Mesodermal cell (in vitro differentiated cells): ENCODE measurements at regions not wholly inside any gene's neighbourhood (a gene's known extent, or its start where the extent isn't known, plus 50 kb on each side); places are given as distances from the start of the nearest gene placed in this dataset.

Experiments used
- H3K27ac ChIP-seq: 2 replicates; pipeline ENCODE4 v1.7.0; 2013; ENCODE audit warnings: mild to moderate bottlenecking, low read depth, low read length, moderate library complexity; ENCODE audit not compliant: severe bottlenecking
- H3K36me3 ChIP-seq: 2 replicates; pipeline ENCODE4 v1.7.1; 2013; ENCODE audit warnings: mild to moderate bottlenecking, low read length, moderate library complexity; ENCODE audit not compliant: control insufficient read depth, insufficient read depth
- H3K4me1 ChIP-seq: one replicate; pipeline ENCODE4 v1.7.1; 2013; ENCODE audit warnings: mild to moderate bottlenecking, low read length; ENCODE audit not compliant: insufficient read depth, control insufficient read depth, poor library complexity, severe bottlenecking
- H3K4me3 ChIP-seq: 2 replicates; pipeline ENCODE4 v1.7.0; 2013; ENCODE audit warnings: low read length, control low read depth, mild to moderate bottlenecking; ENCODE audit not compliant: insufficient read depth, poor library complexity, severe bottlenecking; ENCODE audit errors: extremely low read depth
- H3K9me3 ChIP-seq: 2 replicates; pipeline ENCODE4 v1.7.1; 2013; ENCODE audit warnings: mild to moderate bottlenecking, low read length, moderate library complexity; ENCODE audit not compliant: control insufficient read depth
- WGBS, 2 experiments: methylation state at CpG; one replicate each; pipeline ENCODE4 v1.1.5; 2013; ENCODE audit warnings: missing lambda C conversion rate in 2 of 2; ENCODE audit not compliant: insufficient coverage in 2 of 2; 5-methylcytosine and 5-hydroxymethylcytosine counted together

DNA sequence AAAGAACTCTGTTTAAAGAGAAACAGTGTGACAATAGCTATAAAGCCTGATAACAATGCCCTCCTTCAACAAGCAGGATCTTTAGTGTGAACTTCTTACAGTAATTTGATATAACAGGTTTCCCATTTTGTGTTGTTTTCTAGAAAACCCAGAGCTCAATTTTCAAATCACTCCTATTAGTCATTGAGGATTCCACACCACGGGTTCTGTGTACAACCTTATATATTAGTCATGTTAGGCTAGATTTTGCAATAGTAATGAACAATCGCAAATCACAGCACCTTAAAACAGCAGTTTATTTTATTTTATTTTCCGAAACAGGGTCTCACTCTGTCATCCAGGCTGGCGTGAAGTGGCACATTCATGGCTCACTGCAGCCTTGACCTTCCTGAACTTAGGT is 1020.9 kb upstream of the INTU start:
- no peak overlapping the region for H3K4me3 ChIP-seq
- H3K27ac ChIP-seq: no peak overlapping the region
- no peaks in the 10 kb centered on the region for H3K36me3 ChIP-seq
- H3K9me3 ChIP-seq: no peaks in the 10 kb centered on the region
- no peaks in the 10 kb centered on the region for H3K4me1 ChIP-seq
- WGBS, 2 experiments: 44 to 50% methylated on average over 2 of the region's 4 CpGs

DNA sequence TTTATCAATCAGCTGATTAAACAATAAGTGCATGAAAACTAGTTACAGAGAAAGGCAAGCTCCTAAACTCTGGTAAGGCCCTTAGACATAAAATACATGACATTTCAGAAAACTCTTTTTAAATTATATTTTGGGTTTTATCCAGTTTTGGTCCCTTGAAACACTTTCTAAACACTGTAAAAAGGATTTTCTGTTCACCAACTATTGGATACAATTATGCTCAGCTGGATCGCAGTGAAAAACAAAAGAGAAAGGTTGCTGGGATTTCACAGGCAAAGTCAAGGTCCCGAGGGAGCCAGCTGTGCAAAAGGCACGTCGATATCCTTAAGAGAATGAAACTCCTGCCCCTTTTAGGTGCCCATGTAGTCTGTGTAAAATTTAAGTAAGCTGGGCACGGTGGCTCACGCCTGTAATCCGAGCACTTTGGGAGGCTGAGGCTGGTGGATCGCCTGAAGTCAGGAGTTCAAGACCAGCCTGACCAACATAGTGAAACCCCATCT is 1018.4 kb upstream of the INTU start:
- H3K36me3 ChIP-seq: no peaks in the 10 kb centered on the region

DNA sequence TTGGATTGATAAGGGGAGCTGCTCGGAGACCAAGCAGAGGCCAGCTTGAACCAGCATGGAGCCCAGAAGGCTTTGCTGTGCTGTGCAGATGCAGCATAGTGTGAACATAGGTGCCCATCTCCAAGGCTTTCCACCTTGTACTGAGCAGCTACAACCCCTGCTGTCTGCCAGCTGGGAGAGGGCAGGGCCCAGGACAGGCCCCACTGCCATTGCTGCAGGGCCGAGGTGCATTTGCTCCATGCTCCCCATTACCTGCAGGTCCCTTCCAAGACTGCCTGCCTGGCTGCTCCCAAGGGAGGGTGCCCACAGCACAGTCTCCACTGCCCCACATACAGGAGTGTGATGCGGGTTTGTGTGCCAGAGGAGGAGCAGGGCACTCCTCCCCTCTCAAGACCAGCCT is 1016.0 kb upstream of the INTU start:
- Histone ChIP-seq H3K27ac (no peak overlapping the region), H3K4me1 (no peaks in the 10 kb centered on the region), H3K36me3 (no peaks in the 10 kb centered on the region), H3K9me3 (no peaks in the 10 kb centered on the region), H3K4me3 (no peak overlapping the region)
- WGBS, 2 experiments: 94 to 100% methylated on average over 1 to 2 of the region's 3 CpGs

More for the DNA sequence above, 1018.4 kb upstream of the INTU start:
- H3K27ac ChIP-seq: no peak overlapping the region
- H3K4me3 ChIP-seq: no peak overlapping the region
- no peaks in the 10 kb centered on the region for H3K4me1 ChIP-seq
- no peaks in the 10 kb centered on the region for H3K9me3 ChIP-seq
- 93 to 96% methylated on average over 5 to 8 of the region's 8 CpGs for WGBS, 2 experiments

DNA sequence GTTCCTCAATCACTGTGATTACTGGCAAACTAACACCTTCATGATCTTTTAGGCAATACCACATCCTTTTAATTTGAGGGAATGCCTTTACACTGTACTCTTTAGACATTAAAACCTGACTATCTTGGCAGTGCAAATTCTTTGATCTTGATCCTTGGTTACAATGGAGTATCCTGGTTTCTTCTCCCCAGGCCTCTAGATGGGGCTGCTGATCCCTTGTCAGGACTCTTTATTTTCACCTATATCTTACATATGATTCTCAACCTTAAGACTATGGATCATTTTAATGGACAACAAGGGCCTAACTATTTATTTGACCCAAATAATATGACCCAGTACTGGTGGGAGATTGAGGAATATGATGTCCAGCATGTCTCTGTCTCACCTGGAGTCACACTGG is 1005.5 kb upstream of the INTU start:
- no peak overlapping the region for H3K4me3 ChIP-seq
- H3K9me3 ChIP-seq: no peaks in the 10 kb centered on the region
- no peak overlapping the region for H3K27ac ChIP-seq
- H3K4me1 ChIP-seq: no peaks in the 10 kb centered on the region
- H3K36me3 ChIP-seq: no peaks in the 10 kb centered on the region

DNA sequence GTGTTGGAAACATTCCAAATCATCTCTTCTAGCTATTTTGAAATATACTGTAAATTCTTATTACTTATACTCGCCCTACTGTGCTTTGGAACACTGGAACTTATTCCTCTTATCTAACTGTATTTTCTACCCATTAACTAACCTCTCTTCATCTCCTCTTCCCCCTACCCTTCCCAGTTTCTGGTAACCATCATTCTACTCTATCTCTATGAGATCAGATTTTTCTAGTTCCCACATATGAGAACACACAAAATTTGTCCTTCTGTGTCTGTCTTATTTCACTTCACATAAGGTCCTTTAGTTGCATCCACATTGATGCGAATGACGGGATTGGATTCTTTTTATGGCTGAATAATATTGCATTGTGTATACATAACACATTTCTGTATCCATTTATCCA is 1003.8 kb upstream of the INTU start:
- no peaks in the 10 kb centered on the region for H3K36me3 ChIP-seq
- no peak overlapping the region for H3K4me3 ChIP-seq
- H3K27ac ChIP-seq: no peak overlapping the region
- no peaks in the 10 kb centered on the region for H3K4me1 ChIP-seq
- H3K9me3 ChIP-seq: no peaks in the 10 kb centered on the region
- WGBS, 2 experiments: 77% methylated on average over 1 of the region's 3 CpGs; no CpG with 5 or more reads in 1 of the 2 experiments

DNA sequence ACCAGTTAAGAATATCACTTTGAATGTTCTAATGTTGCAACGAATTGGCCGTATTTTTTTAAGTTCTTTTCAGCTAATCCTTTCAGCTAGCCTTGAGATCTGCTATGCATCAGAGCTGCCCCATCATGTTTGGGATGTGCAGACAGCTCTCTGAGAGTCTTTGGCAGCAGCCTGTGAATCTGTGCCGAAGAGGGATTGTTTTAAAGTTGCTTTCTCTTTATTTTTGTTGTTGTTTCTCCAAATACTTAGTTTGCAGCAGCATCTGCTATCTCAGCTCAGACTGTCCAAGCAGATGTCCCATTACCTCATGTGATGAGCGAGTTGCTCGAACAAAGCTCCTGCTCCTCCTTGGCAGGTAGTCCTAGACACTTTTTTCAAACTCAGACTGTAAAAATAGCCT is 1002.5 kb upstream of the INTU start:
- 80 to 83% methylated on average over 2 to 4 of the region's 5 CpGs for WGBS, 2 experiments
- no peaks in the 10 kb centered on the region for H3K4me1 ChIP-seq
- no peak overlapping the region for H3K4me3 ChIP-seq

DNA sequence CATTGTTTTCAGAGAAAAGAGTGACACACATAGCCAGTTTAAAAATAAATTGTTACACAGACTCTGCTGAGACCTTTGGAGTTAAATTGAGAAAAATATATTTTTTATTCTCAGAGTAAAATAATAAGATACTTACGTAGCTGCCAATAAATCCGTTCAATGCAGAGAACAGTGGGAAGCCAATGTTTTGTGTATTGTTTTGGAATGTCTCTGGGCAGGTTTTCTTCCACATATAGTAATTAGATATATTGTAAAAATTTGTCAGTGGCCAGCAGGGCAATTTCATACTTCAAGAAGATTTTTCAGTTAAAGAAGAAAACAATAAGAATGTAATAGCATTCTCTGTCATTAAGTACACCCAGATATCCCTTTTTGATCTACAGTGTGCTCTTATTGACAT is 999.5 kb upstream of the INTU start:
- Histone ChIP-seq H3K27ac (no peak overlapping the region), H3K36me3 (no peaks in the 10 kb centered on the region), H3K9me3 (no peaks in the 10 kb centered on the region), H3K4me3 (no peak overlapping the region), H3K4me1 (no peaks in the 10 kb centered on the region)
- WGBS, 2 experiments: no CpG with 5 or more reads among the region's 2 CpGs

More for the DNA sequence above, 1002.5 kb upstream of the INTU start:
- no peak overlapping the region for H3K27ac ChIP-seq
- H3K36me3 ChIP-seq: no peaks in the 10 kb centered on the region
- no peaks in the 10 kb centered on the region for H3K9me3 ChIP-seq

DNA sequence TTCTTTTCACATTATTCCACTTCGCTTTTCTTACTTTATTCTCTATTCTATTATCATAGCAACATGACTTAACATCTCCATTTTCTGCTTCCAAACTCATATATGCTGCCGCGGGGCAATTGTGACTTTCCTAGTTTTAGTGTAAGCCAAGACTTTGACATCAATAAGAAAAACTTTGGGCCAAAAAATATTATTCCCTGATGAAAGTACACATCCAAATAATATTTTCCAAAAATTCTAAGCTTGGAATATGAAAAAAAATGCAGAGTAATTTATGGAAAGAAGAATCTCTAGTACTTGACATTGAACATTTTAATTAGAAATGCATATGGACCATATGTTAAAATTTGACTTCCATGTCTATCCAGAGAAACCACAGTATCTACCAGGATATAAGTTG is 995.1 kb upstream of the INTU start:
- Histone ChIP-seq H3K36me3 (no peaks in the 10 kb centered on the region), H3K9me3 (no peaks in the 10 kb centered on the region), H3K4me1 (no peaks in the 10 kb centered on the region), H3K4me3 (no peak overlapping the region), H3K27ac (no peak overlapping the region)
- 100% methylated on average over 1 of the region's 3 CpGs; no CpG with 5 or more reads in 1 of the 2 experiments for WGBS, 2 experiments

DNA sequence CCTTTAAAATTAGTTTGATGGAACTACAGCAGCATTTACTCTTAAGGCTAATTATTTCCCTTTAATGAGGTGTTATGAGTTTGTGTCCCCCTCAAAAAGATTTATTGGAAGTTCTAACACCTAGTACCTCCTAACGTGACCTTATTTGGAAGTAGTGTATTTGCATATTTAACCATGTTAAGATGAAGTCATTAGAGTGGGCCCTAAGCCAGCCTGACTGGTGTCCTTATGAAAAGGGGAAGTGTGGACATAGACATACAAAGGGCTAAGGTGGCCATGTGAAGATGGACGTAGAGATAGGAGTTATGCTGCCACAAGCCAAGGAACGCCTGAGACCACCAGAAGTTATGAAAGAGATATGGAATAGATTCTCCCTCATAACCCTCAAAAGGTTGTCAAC is 985.4 kb upstream of the INTU start:
- no peak overlapping the region for H3K27ac ChIP-seq
- 93% methylated on average over 2 of the region's 3 CpGs; no CpG with 5 or more reads in 1 of the 2 experiments for WGBS, 2 experiments
- no peaks in the 10 kb centered on the region for H3K4me1 ChIP-seq
- H3K9me3 ChIP-seq: no peaks in the 10 kb centered on the region
- H3K4me3 ChIP-seq: no peak overlapping the region
- H3K36me3 ChIP-seq: no peaks in the 10 kb centered on the region

DNA sequence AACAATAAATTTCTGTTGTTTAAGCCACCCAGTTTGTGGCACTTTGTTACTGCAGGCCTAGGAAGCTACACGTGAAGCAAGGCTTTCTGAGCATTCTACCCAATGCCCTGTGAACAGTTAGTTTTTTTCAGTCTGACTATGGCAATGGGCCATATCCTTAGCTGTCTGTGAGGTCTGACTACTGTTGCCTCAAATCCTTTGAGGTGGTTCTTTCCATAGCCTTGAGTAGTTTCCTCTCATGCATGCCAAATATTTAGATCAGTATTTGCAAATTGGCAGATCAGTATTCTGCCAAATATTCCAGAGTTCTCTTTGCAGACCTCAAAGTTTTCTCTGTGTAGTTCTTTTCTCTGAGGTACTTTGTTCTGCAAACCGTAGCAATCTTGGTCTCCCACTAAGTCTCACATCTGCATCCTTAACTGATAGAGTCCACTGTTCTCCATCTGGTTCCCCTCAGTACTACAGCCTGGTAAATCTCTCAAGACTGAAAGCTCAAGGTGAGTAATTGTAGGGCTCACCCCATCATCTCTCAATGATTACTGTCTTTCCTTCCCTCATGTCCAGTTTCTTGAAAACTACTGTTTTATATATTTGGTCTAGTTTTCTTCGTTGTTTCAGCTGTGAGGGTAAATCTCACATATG is 984.9 kb upstream of the INTU start:
- H3K9me3 ChIP-seq: no peaks in the 10 kb centered on the region
- 80% methylated on average over 1 of the region's 3 CpGs; no CpG with 5 or more reads in 1 of the 2 experiments for WGBS, 2 experiments
- H3K4me1 ChIP-seq: no peaks in the 10 kb centered on the region
- no peak overlapping the region for H3K27ac ChIP-seq
- no peak overlapping the region for H3K4me3 ChIP-seq
- no peaks in the 10 kb centered on the region for H3K36me3 ChIP-seq

DNA sequence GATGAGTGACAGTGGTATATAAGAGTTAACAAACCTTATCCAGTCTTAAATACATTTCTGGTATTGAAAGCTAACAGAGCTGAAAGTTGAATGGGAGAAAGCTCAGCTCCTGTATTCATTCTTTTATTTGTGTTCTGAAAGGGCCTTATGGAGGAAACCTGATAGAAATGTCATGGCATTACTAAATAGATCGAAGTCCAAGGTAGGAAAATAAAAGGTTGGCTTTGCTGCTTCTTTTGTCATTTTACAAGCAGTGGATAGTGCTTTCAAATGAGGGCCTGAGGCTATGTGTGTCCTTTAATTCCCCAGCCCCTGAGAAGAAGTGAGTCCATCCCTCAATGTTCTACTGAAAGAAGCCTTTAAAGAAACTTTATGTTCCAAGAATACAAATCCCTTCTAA is 974.3 kb upstream of the INTU start:
- 88 to 89% methylated on average over 1 of the region's 1 CpG for WGBS, 2 experiments
- Histone ChIP-seq H3K27ac (no peak overlapping the region), H3K9me3 (no peaks in the 10 kb centered on the region), H3K4me1 (peaks cover 6% of the 10 kb centered on the region), H3K4me3 (no peak overlapping the region), H3K36me3 (no peaks in the 10 kb centered on the region)
